GM21447 (cell line): ENCODE measurements at regions not wholly inside any gene's neighbourhood (a gene's known extent, or its start where the extent isn't known, plus 50 kb on each side); places are given as distances from the start of the nearest gene placed in this dataset.

ENCODE experiments used
- ATAC-seq: cut with Tn5 transposase; IDR thresholded peaks from one replicate; pipeline ENCODE4 v1.9.1; 2021; ENCODE audit not compliant: unreplicated experiment

GRCh38 chr16:55257966-55258613, 65.9 kb upstream of the IRX6 start:
- peak; percentile 81 for ATAC-seq

GRCh38 chr16:55261301-55261700, 62.7 kb upstream of the IRX6 start:
- ATAC-seq: no peak

GRCh38 chr16:55263271-55264250, 60.4 kb upstream of the IRX6 start:
- no peak for ATAC-seq

GRCh38 chr16:55264949-55265348, 59.1 kb upstream of the IRX6 start:
- ATAC-seq: no peak

- no peak for ATAC-seq
Observed at GRCh38 chr16:55265926-55266325, 58.1 kb upstream of the IRX6 start.

GRCh38 chr16:55271945-55272513, 52.0 kb upstream of the IRX6 start:
- no peak for ATAC-seq

- ATAC-seq: no peak
Observed at GRCh38 chr16:55272744-55273143, 51.3 kb upstream of the IRX6 start.

- ATAC-seq: no peak
Observed at GRCh38 chr16:55273356-55273755, 50.6 kb upstream of the IRX6 start.

GRCh38 chr16:55273959-55274358, 50.0 kb upstream of the IRX6 start:
- no peak for ATAC-seq
